ENCODE measurements at regions not wholly inside any gene's neighbourhood (a gene's known extent, or its start where the extent isn't known, plus 50 kb on each side); places are given as distances from the start of the nearest gene placed in this dataset.

DNA sequence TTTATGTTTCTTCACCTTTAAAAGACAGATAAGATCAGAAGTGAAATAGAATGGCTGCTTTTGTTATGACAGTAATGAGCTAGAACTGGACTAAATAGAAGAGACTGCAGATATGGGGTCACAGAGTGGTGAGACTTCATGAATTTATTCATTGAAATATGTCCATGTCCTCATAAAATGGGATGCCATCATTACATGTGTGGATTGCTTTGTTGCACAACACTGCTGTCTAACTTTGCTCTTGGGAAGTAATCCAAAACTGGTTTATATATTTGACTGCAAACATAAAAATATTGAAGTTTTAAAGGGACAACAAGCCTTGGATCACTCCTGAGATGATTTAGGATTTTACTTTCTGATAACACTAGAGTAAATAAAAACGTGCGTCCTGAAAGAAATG is 209.2 kb upstream of the FAT4 start:
- TF ChIP-seq, protein P1, sequence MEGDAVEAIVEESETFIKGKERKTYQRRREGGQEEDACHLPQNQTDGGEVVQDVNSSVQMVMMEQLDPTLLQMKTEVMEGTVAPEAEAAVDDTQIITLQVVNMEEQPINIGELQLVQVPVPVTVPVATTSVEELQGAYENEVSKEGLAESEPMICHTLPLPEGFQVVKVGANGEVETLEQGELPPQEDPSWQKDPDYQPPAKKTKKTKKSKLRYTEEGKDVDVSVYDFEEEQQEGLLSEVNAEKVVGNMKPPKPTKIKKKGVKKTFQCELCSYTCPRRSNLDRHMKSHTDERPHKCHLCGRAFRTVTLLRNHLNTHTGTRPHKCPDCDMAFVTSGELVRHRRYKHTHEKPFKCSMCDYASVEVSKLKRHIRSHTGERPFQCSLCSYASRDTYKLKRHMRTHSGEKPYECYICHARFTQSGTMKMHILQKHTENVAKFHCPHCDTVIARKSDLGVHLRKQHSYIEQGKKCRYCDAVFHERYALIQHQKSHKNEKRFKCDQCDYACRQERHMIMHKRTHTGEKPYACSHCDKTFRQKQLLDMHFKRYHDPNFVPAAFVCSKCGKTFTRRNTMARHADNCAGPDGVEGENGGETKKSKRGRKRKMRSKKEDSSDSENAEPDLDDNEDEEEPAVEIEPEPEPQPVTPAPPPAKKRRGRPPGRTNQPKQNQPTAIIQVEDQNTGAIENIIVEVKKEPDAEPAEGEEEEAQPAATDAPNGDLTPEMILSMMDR (conservative IDR thresholded peaks at IDR 0.05 in 1 of 2, IDR thresholded peaks at IDR 0.05 in 1 of 2; ENCODE audit: low read depth in 1 of 2, low read length in 2 of 2), result no peak
- TF ChIP-seq EZH2 (IDR thresholded peaks at IDR 0.05; ENCODE audit: low read length, missing control alignments), result no peak

Measured in fibroblast of lung (primary cell).